ENCODE measurements at regions not wholly inside any gene's neighbourhood (a gene's known extent, or its start where the extent isn't known, plus 50 kb on each side); places are given as distances from the start of the nearest gene placed in this dataset.
"Not testable (repeated sequence)": the region's sequence is repeated elsewhere in the genome, so short reads cannot be mapped to it uniquely, and the experiment has no call there.

DNA sequence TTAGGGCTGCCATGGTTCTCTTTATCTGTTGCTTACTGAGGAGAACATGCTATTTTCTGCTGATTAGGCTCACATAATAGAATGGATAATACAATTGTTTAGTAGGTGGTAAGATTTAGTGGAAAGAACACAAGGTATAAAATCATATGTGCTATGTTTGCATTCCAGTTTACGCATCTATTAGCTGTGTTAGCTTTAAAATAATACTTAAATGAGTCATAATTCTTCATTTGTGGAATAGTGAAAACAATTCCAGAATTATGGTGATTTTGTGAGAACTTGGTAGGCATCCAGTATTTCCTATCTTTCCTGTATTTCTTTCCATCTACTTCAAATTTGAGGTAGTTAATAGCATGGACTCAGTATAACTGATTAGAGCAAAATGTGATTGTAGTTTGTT, 1585.5 kb upstream of the LRRTM3 start:
- no peak for DNase-seq

GRCh38 chr10:65341323-65341925, 1584.4 kb upstream of the LRRTM3 start:
- DNase-seq = no peak

GRCh38 chr10:65342245-65342644, 1583.6 kb upstream of the LRRTM3 start:
- no peak for DNase-seq

- DNase-seq = no peak
Measured at GRCh38 chr10:65346466-65346865, 1579.4 kb upstream of the LRRTM3 start.

- DNase-seq = no peak
Measured at GRCh38 chr10:65348637-65349036, 1577.2 kb upstream of the LRRTM3 start.

GRCh38 chr10:65350611-65351010, 1575.2 kb upstream of the LRRTM3 start:
- no peak for DNase-seq

DNA sequence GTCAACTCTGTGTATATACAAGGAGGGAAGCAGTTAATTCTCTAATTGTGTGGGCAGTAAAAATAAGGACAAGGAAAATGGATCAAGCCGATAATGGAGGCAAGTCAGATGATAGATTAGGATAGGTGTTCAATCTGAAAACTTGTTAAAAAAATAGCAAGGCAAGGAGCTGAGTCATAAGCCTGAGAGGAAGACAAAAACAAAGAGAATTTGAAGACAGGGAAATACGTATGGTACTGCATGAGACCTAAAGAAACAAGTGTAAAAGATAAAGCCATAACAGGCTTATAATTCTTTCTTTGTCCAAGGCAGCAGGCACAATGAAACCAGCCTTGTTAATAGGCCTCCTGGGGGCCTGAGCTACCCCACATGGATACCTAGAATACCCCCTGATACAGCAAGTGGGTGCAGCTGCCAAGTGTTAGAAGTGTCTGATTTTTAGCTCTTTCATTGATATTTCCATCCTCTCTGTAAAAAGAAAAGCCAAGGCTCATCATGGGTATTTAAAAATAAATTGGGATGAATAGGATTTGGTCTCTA, 1570.6 kb upstream of the LRRTM3 start:
- DNase-seq = no peak

DNA sequence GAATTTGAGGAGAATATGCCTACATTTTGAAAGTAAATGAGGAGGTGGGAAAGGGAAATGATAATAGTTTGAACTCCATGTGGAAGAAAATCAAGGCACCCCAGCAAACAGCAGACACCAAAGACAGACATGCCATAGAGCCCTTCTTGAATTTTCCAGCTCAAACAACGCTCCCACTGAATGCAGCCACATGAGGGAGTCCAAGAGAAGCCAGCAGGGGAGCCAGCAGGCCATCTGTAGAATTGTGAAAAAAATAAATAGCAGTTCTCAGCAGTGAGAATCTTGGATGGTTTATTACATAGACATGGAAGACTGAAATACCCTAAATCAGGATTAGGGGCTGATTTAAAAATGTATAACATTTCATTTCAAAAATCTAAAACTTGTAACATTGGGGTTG, 1567.3 kb upstream of the LRRTM3 start:
- DNase-seq = no peak

GRCh38 chr10:65360497-65360896, 1565.3 kb upstream of the LRRTM3 start:
- no peak for DNase-seq

GRCh38 chr10:65365878-65366277, 1560.0 kb upstream of the LRRTM3 start:
- DNase-seq = no peak

GRCh38 chr10:65367706-65368105, 1558.1 kb upstream of the LRRTM3 start:
- DNase-seq = no peak

GRCh38 chr10:65375528-65375927, 1550.3 kb upstream of the LRRTM3 start:
- DNase-seq = no peak

- DNase-seq = no peak
Measured at GRCh38 chr10:65377687-65378086, 1548.1 kb upstream of the LRRTM3 start.

DNA sequence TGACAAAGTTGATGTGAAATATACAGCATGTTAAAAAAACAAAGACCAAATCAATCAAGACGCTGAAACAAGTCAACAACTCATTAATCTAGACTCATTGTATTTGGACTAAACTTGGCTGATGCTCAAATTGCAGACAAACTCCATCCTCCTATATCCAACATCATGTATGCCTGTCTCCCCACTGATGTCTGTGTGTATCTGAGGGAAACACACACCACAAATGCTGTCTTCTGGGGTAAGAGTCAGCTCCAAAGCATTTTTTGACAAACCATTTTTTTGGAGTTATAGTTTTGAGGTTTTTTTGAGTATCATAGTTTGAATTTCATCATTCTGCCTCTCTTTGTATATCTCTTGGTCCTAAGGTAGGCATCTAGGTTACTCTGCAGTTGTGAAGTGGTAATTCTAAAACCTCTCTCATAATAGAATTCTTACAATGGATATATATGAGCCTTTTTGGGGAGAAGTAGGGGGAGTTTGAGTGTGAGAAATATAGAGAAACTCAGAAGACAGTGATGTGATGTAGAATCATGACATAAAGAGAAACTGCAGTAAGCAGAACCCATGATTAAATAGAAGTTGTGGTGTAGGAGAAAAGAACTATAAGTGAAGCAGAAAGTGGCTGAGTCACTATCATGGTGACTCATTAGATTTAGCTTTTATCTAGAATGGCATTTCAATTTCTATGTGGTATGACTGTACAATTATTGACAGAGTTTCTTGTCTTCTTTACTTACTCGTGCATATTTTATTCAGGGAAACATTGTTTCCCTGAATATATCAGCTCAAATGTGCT, 1531.1 kb upstream of the LRRTM3 start:
- no peak for DNase-seq

DNA sequence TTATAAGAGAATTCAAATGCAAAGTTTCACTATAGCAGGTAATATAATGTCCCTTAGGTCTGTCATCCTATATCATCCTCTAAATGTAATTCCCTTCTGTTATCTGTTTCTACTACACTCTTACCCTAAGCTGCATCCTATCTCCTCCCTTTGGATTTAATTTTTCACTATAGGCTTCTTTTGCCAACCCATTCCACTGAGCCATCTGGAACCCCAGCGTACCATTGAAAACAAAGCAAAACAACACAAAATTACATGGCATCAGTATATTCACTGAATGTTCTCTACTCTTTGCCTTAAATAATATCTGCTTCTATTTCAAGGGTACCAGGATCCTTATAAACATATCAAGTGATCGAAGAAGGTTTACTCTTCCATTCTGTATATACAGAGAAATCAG, 1530.2 kb upstream of the LRRTM3 start:
- DNase-seq = no peak

- no peak for DNase-seq
Measured at GRCh38 chr10:65396997-65397396, 1528.8 kb upstream of the LRRTM3 start.

DNA sequence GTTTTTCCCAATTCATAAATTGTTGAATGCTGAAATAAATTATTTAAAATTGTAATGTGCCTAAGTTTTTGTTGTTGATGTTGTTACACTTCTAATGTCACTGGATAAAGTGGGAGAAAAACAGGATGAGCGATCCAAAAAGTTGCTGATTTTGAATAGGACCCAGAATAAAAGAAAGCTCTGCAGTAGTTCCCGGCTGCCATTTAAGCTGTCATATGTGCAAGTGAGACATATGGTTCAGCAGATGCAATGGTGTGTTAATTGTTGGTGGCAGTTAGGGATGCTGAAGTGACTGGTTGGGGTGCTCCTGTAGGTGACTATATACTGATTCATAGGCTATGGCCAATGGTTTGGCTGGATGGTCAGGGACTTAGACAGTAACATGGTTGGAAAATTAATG, 1517.4 kb upstream of the LRRTM3 start:
- no peak for DNase-seq

DNA sequence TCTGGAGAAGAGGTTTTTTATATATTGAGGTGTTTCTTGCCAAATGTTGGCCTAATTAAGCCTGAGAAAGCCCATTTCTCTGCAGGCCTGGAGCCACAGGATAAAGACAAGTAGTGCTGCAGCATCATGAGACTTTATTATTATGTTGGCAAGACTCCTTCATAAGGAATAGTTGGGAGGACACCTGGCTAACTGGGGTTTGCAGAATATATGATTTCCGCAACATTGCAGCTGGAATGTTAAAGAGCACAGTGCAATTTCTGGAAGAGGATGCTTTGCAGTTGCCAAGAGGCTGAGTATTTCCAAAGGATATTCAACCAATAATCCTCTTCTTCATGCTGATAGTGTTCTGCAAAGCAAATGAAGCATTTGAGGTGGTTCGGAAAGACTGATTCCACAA, 1512.8 kb upstream of the LRRTM3 start:
- no peak for DNase-seq

- no peak for DNase-seq
Measured at GRCh38 chr10:65415318-65415717, 1510.5 kb upstream of the LRRTM3 start.

- no peak for DNase-seq
Measured at GRCh38 chr10:65416094-65416493, 1509.7 kb upstream of the LRRTM3 start.

- no peak for DNase-seq
Measured at GRCh38 chr10:65419629-65420028, 1506.2 kb upstream of the LRRTM3 start.

- DNase-seq = no peak
Measured at GRCh38 chr10:65423043-65423442, 1502.8 kb upstream of the LRRTM3 start.

- DNase-seq = not testable (repeated sequence)
Measured at GRCh38 chr10:65429381-65429780, 1496.5 kb upstream of the LRRTM3 start.

DNA sequence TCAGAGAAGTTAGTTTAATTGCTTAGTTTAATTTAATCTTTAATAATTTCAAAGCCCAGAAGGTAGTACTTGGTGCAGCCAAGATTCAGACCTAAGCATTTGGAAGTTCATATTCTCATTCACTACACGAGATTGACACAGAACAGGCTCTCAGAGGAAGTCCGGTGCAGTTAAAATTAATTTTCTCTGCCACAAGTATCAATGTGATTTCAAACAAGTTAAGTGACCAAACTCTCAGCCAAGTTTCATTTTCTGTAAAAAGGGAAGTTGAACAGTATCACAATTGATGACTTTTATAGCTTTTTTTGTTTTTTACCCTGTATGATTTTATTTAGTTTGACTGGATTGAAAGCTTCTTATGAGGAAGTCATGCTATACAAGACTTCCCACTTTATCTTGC, 1494.9 kb upstream of the LRRTM3 start:
- DNase-seq = no peak

GRCh38 chr10:65470986-65471385, 1454.8 kb upstream of the LRRTM3 start:
- no peak for DNase-seq

Data from stimulated activated CD4-positive, alpha-beta T cell treated with anti-CD3 and anti-CD28 coated beads, Interleukin-12 subunit alpha, Interleukin-12 subunit beta, amount 100 ng/mL, for 4 hours (primary cell).